K562 (cell line): ENCODE measurements at regions not wholly inside any gene's neighbourhood (a gene's known extent, or its start where the extent isn't known, plus 50 kb on each side); places are given as distances from the start of the nearest gene placed in this dataset.

Experiments
- CCAR2 ChIP-seq: fragments of 200-400 bp; formaldehyde crosslinking; IDR thresholded peaks from 2 replicates; pipeline ENCODE4 v1.6.1; 2017; ENCODE audit warnings: mild to moderate bottlenecking, low read depth, low read length
- CTCF ChIP-seq, 3 experiments: IDR thresholded peaks in 2 of 3; conservative IDR thresholded peaks in 1 of 3; 2 replicates each; pipeline ENCODE4 v1.5.1; 2011 to 2012; ENCODE audit warnings: low read length in 3 of 3, mild to moderate bottlenecking in 3 of 3, control low read depth in 2 of 3, improper control_type of control experiment in 1 of 3, inconsistent platforms in 1 of 3, low read depth in 1 of 3, mixed read lengths in 1 of 3, moderate library complexity in 1 of 3; ENCODE audit not compliant: insufficient read depth in 2 of 3
- EP300 ChIP-seq: IDR thresholded peaks from 2 replicates; pipeline ENCODE4 v1.6.1; 2012; ENCODE audit warnings: low read length, improper control_type of control experiment
- HNRNPUL1 ChIP-seq: fragments of 200-400 bp; formaldehyde crosslinking; IDR thresholded peaks from 2 replicates; pipeline ENCODE4 v1.6.1; 2017; ENCODE audit warnings: low read length
- KDM1A ChIP-seq, 2 experiments: fragments of 450-650 bp; IDR thresholded peaks; 2 replicates each; pipeline ENCODE4 v1.6.1; 2016; ENCODE audit warnings: mild to moderate bottlenecking in 2 of 2
- L3MBTL2 ChIP-seq: fragments of 450-650 bp; IDR thresholded peaks from 2 replicates; pipeline ENCODE4 v1.6.1; 2016; ENCODE audit warnings: mild to moderate bottlenecking, moderate library complexity
- NFE2 ChIP-seq: IDR thresholded peaks from 2 replicates; pipeline ENCODE4 v1.6.1; 2014; ENCODE audit warnings: antibody characterized with exemption, low read depth
- NR2C2 ChIP-seq, 2 experiments: fragments of 200-800 bp in 1 of 2; sonication (Bioruptor generic) in 1 of 2; sonication (generic) in 1 of 2; formaldehyde crosslinking in 1 of 2; IDR thresholded peaks; 2 replicates each; pipeline versions ENCODE4 v1.6.1 to v1.8.0; 2016 to 2022; ENCODE audit warnings: mild to moderate bottlenecking in 1 of 2, missing compliant biosample characterization in 1 of 2, missing genetic modification characterization in 1 of 2, missing genetic modification reagents in 1 of 2
- POLR2A ChIP-seq: fragments of 450-650 bp; conservative IDR thresholded peaks from 2 replicates; pipeline ENCODE4 v1.6.1; 2016
- POLR2AphosphoS5 ChIP-seq: IDR thresholded peaks from 2 replicates; pipeline ENCODE4 v1.6.1; 2011; ENCODE audit warnings: mild to moderate bottlenecking, low read depth, low read length, moderate library complexity; ENCODE audit not compliant: control insufficient read depth, insufficient read depth
- SMARCB1 ChIP-seq: IDR thresholded peaks from 2 replicates; pipeline ENCODE4 v1.6.1; 2011; ENCODE audit warnings: improper control_type of control experiment, low read depth; ENCODE audit not compliant: insufficient read length
- TRIM28 ChIP-seq: fragments of 450-650 bp; IDR thresholded peaks from 2 replicates; pipeline ENCODE4 v1.6.1; 2017

GRCh38 chr12:130251236-130251780 lies 86.4 kb upstream of the PIWIL1 start:
- TF ChIP-seq CTCF (IDR thresholded peaks at IDR 0.05 in 2 of 3, conservative IDR thresholded peaks at IDR 0.05 in 1 of 3; ENCODE audit: insufficient read depth in 2 of 3, low read depth in 1 of 3, low read length in 3 of 3) = no peak
- TF ChIP-seq L3MBTL2 = no peak
- TF ChIP-seq SMARCB1 = no peak
- no peak for TF ChIP-seq CCAR2
- TF ChIP-seq HNRNPUL1 = no peak
- TF ChIP-seq EP300 = no peak
- TF ChIP-seq POLR2AphosphoS5 = no peak
- TF ChIP-seq NR2C2 (CRISPR knock-in tag; IDR thresholded peaks at IDR 0.05) = no peak
- no peak for TF ChIP-seq NR2C2 (tag; IDR thresholded peaks at IDR 0.05)
- no peak for TF ChIP-seq KDM1A (IDR thresholded peaks at IDR 0.05)
- TF ChIP-seq NFE2 = no peak
- no peak for TF ChIP-seq POLR2A
- no peak for TF ChIP-seq TRIM28
